ENCODE measurements at regions not wholly inside any gene's neighbourhood (a gene's known extent, or its start where the extent isn't known, plus 50 kb on each side); places are given as distances from the start of the nearest gene placed in this dataset.

DNA sequence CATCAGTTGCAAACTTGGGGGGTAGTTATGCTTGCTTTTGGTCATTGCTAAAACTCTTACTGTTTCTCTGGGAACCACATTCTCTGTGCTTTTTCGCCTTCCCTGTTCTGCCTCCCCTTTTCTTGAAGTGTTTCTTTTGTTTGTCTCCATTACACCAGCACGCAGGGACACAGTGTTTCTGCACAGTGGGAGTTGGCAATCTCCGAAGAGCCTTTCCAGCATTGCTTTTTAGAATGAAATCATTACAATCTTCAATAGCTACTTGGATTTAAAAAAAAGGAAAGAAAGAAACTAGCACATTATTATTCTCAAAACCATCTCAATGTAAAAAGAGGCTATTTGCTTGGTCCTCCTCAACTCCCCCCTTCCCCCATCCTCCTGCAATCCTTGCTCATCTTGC, 536.7 kb upstream of the MMS22L start (continued):
- TF ChIP-seq, protein P1, sequence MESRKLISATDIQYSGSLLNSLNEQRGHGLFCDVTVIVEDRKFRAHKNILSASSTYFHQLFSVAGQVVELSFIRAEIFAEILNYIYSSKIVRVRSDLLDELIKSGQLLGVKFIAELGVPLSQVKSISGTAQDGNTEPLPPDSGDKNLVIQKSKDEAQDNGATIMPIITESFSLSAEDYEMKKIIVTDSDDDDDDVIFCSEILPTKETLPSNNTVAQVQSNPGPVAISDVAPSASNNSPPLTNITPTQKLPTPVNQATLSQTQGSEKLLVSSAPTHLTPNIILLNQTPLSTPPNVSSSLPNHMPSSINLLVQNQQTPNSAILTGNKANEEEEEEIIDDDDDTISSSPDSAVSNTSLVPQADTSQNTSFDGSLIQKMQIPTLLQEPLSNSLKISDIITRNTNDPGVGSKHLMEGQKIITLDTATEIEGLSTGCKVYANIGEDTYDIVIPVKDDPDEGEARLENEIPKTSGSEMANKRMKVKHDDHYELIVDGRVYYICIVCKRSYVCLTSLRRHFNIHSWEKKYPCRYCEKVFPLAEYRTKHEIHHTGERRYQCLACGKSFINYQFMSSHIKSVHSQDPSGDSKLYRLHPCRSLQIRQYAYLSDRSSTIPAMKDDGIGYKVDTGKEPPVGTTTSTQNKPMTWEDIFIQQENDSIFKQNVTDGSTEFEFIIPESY (IDR thresholded peaks at IDR 0.05; ENCODE audit: borderline replicate concordance, low read depth): no peak
- TF ChIP-seq, protein P2, sequence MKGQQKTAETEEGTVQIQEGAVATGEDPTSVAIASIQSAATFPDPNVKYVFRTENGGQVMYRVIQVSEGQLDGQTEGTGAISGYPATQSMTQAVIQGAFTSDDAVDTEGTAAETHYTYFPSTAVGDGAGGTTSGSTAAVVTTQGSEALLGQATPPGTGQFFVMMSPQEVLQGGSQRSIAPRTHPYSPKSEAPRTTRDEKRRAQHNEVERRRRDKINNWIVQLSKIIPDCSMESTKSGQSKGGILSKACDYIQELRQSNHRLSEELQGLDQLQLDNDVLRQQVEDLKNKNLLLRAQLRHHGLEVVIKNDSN (IDR thresholded peaks at IDR 0.05; ENCODE audit: borderline replicate concordance, low read depth): no peak

DNA sequence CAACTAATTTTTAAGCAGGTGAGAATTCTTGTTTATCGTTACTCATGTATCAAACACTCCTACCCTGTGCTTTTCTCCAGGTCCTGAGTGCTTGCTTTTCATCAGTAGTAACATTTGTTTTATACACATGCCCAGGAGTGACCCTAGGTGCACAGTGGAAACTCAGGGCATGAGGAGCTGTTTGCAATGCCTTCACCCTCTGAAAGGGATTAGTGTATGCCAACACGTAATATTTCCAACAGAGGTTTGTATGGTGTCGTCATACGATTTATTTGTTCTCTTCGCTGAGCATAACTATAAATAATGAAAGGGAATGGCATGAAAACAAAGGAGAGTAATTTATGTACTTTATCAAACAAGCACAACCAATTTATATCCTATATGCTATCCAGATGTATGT, 537.4 kb upstream of the MMS22L start:
- H3K4me3 ChIP-seq (ENCODE audit: low read depth in 2 of 2, low read length in 1 of 2): no peak overlapping the region
- H3K27ac ChIP-seq (ENCODE audit: low read depth in 2 of 2, low read length in 1 of 2): no peak overlapping the region
- H3K9ac ChIP-seq: no peak overlapping the region
- H3K27me3 ChIP-seq (ENCODE audit: insufficient read depth): no peaks in the 10 kb centered on the region
- H3K36me3 ChIP-seq (replicated peaks in 1 of 2; ENCODE audit: control insufficient read depth in 1 of 2, insufficient read depth in 2 of 2, low read length in 1 of 2): no peaks in the 10 kb centered on the region
- H3K4me2 ChIP-seq: no peak overlapping the region
- no peak for TF ChIP-seq NFIC (IDR thresholded peaks at IDR 0.05; ENCODE audit: borderline replicate concordance)
- no peak for TF ChIP-seq RCOR1 (IDR thresholded peaks at IDR 0.05; ENCODE audit: low read length)
- TF ChIP-seq, protein P3, sequence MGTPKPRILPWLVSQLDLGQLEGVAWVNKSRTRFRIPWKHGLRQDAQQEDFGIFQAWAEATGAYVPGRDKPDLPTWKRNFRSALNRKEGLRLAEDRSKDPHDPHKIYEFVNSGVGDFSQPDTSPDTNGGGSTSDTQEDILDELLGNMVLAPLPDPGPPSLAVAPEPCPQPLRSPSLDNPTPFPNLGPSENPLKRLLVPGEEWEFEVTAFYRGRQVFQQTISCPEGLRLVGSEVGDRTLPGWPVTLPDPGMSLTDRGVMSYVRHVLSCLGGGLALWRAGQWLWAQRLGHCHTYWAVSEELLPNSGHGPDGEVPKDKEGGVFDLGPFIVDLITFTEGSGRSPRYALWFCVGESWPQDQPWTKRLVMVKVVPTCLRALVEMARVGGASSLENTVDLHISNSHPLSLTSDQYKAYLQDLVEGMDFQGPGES (IDR thresholded peaks at IDR 0.05; ENCODE audit: low read depth, low read length): no peak
- no peak for TF ChIP-seq SIN3A (IDR thresholded peaks at IDR 0.05; ENCODE audit: borderline replicate concordance, low read depth, low read length)
- H4K20me1 ChIP-seq (ENCODE audit: insufficient read depth): no peaks in the 10 kb centered on the region
- H3F3A ChIP-seq (replicated peaks; ENCODE audit: insufficient read depth): no peaks in the 10 kb centered on the region
- POLR2A ChIA-PET: no interaction called here
- no peak for DNase-seq
- no peaks in the 10 kb centered on the region for H3K9me2 ChIP-seq
- WGBS (ENCODE audit: low lambda C conversion rate): 83% methylated on average over 5 of the region's 5 CpGs
- no peak overlapping the region for H2AFZ ChIP-seq (ENCODE audit: low read depth)
- CTCF ChIA-PET: no interaction called here
- H3K4me1 ChIP-seq (ENCODE audit: control insufficient read depth in 1 of 2, insufficient read depth in 2 of 2, low read depth in 1 of 2, low read length in 1 of 2): no peaks in the 10 kb centered on the region
- no peaks in the 10 kb centered on the region for H3K79me2 ChIP-seq (ENCODE audit: insufficient read depth)
- H3K9me3 ChIP-seq: no peaks in the 10 kb centered on the region

DNA sequence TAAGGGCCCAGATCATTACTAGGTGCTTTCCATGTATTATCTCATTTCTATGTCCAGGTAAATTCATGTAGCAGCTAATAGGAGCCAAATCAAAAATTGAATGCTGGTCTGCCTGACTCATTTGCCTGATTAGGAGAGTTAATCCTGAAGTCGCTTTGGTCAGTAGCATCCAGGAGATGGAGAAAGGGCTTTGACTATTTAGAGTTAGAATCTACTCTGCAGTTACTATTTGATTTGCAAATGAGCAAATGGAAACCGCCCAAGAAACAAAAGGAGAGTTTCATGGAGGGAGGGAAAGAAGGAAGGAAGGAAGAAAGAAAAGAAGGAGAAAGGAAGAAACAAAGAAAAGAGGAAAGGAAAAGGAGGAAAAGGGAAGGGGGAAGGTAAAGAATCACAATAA, 539.6 kb upstream of the MMS22L start:
- Histone ChIP-seq H3K4me2 (no peak overlapping the region), H3K9me3 (no peaks in the 10 kb centered on the region), H3K9me2 (no peaks in the 10 kb centered on the region), H4K20me1 (ENCODE audit: insufficient read depth) (no peaks in the 10 kb centered on the region), H3K4me3 (ENCODE audit: low read depth in 2 of 2, low read length in 1 of 2) (no peak overlapping the region), H3K27me3 (ENCODE audit: insufficient read depth) (no peaks in the 10 kb centered on the region), H3K36me3 (replicated peaks in 1 of 2; ENCODE audit: control insufficient read depth in 1 of 2, insufficient read depth in 2 of 2, low read length in 1 of 2) (no peaks in the 10 kb centered on the region), H3K79me2 (ENCODE audit: insufficient read depth) (no peaks in the 10 kb centered on the region), H3K27ac (ENCODE audit: low read depth in 2 of 2, low read length in 1 of 2) (no peak overlapping the region), H2AFZ (ENCODE audit: low read depth) (no peak overlapping the region), H3K9ac (no peak overlapping the region), H3F3A (replicated peaks; ENCODE audit: insufficient read depth) (no peaks in the 10 kb centered on the region), H3K4me1 (ENCODE audit: control insufficient read depth in 1 of 2, insufficient read depth in 2 of 2, low read depth in 1 of 2, low read length in 1 of 2) (no peaks in the 10 kb centered on the region)
- 52% methylated on average over 2 of the region's 2 CpGs for WGBS (ENCODE audit: low lambda C conversion rate)
- TF ChIP-seq RXRA (IDR thresholded peaks at IDR 0.05; ENCODE audit: borderline replicate concordance, low read depth) (no peak), MEF2A (IDR thresholded peaks at IDR 0.05; ENCODE audit: borderline replicate concordance, low read depth) (no peak)
- CTCF ChIA-PET: no interaction called here
- no peak for DNase-seq
- POLR2A ChIA-PET: no interaction called here
